MM.1S (cell line): ENCODE measurements at regions not wholly inside any gene's neighbourhood (a gene's known extent, or its start where the extent isn't known, plus 50 kb on each side); places are given as distances from the start of the nearest gene placed in this dataset.

Experiments
- DNase-seq: peaks from one replicate; pipeline ENCODE4 v3.0.0-alpha.2; 2015
- H2AFZ ChIP-seq: fragments of 300-600 bp; sonication (generic); 2 replicates; pipeline ENCODE4 v1.6.0; 2016; ENCODE audit warnings: antibody characterized with exemption, low read length
- H3F3A ChIP-seq: fragments of 300-600 bp; sonication (generic); 2 replicates; pipeline ENCODE4 v1.6.1; 2016; ENCODE audit warnings: mild to moderate bottlenecking, antibody characterized with exemption, low read length, moderate library complexity, mixed read lengths; ENCODE audit not compliant: insufficient read depth
- H3K27ac ChIP-seq: fragments of 300-600 bp; sonication (generic); 2 replicates; pipeline ENCODE4 v1.5.1; 2016; ENCODE audit warnings: mild to moderate bottlenecking, low read length
- H3K27me3 ChIP-seq: fragments of 300-600 bp; sonication (generic); replicated peaks from 2 replicates; pipeline ENCODE4 v1.6.0; 2016; ENCODE audit warnings: low read length; ENCODE audit not compliant: insufficient read depth
- H3K36me3 ChIP-seq: fragments of 300-600 bp; sonication (generic); replicated peaks from 2 replicates; pipeline ENCODE4 v1.6.1; 2016; ENCODE audit warnings: mild to moderate bottlenecking, low read length, mixed read lengths; ENCODE audit not compliant: insufficient read depth
- H3K4me1 ChIP-seq: fragments of 300-600 bp; sonication (generic); 2 replicates; pipeline ENCODE4 v1.6.1; 2016; ENCODE audit warnings: low read length, mixed read lengths
- H3K4me2 ChIP-seq: fragments of 300-600 bp; sonication (generic); 2 replicates; pipeline ENCODE4 v1.6.0; 2016; ENCODE audit warnings: low read depth, low read length
- H3K4me3 ChIP-seq: fragments of 300-600 bp; sonication (generic); 2 replicates; pipeline ENCODE4 v1.5.1; 2016; ENCODE audit warnings: low read length, mixed read lengths
- H3K79me2 ChIP-seq: fragments of 300-600 bp; sonication (generic); 2 replicates; pipeline ENCODE4 v1.6.1; 2016; ENCODE audit warnings: mixed run types, low read length, mixed read lengths
- H3K9ac ChIP-seq: fragments of 300-600 bp; sonication (generic); 2 replicates; pipeline ENCODE4 v1.6.1; 2016; ENCODE audit warnings: low read length, mixed read lengths
- H3K9me2 ChIP-seq: fragments of 300-600 bp; sonication (generic); replicated peaks from 2 replicates; pipeline ENCODE4 v1.6.1; 2016; ENCODE audit warnings: mild to moderate bottlenecking, low read length, mixed read lengths; ENCODE audit not compliant: insufficient read depth
- H3K9me3 ChIP-seq: fragments of 300-600 bp; sonication (generic); replicated peaks from 2 replicates; pipeline ENCODE4 v1.6.1; 2016; ENCODE audit warnings: mild to moderate bottlenecking, low read length, mixed read lengths; ENCODE audit not compliant: insufficient read depth
- H4K20me1 ChIP-seq: fragments of 300-600 bp; sonication (generic); 2 replicates; pipeline ENCODE4 v1.6.1; 2016; ENCODE audit warnings: mild to moderate bottlenecking, low read length, moderate library complexity, mixed read lengths; ENCODE audit not compliant: insufficient read depth
- EZH2 ChIP-seq: fragments of 300-600 bp; sonication (generic); optimal IDR thresholded peaks from 2 replicates; pipeline ENCODE3; 2017; ENCODE audit warnings: low read depth, mild to moderate bottlenecking, antibody characterized with exemption, low read length, mixed read lengths
- EZH2phosphoT487 ChIP-seq: fragments of 300-600 bp; sonication (generic); IDR thresholded peaks from 2 replicates; pipeline ENCODE4 v1.6.1; 2018; ENCODE audit warnings: antibody characterized with exemption, low read length
- TF ChIP-seq, protein P1 (sequence below): fragments of 300-600 bp; sonication (generic); IDR thresholded peaks from 2 replicates; pipeline ENCODE4 v1.5.1; 2016; ENCODE audit warnings: antibody characterized with exemption, low read length, mixed read lengths

DNA sequence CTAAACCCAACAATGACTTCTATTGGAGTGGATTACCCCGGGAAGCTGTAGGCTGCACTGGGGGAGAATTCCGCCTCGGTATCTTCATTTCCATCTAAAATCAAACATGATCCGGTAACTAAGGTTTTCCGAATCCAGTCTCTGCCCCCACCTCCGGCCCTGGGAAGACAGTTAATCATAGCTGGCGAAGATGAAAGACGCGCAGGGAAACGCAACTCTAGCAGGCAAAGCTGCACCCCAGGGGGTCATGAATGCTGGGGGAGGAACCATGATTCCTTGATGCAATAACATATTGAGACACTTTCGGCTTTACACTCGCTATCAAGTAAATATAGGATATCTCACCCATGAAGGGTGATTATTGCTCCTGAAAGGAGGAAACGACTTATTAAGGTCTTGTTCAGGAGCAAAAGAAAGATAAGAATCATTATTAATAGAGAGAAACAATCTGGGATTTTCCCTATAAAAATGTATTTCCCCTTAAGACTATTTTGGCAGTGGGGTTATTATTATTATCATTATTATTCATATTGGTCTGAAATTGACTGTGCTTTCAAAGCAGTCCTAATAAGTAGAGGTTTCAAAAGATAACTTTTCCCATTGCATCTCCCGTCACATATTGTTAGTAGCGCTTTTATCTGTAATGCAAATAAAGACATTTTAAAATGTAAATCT is 614.9 kb downstream of the VRK1 start:
- Histone ChIP-seq H4K20me1 (no peaks in the 10 kb centered on the region), H3K27me3 (no peaks in the 10 kb centered on the region), H3K36me3 (no peaks in the 10 kb centered on the region), H3K79me2 (no peaks in the 10 kb centered on the region), H3K9me3 (no peaks in the 10 kb centered on the region), H3K4me3 (no peak overlapping the region), H3K27ac (no peak overlapping the region), H2AFZ (no peak overlapping the region), H3F3A (no peaks in the 10 kb centered on the region), H3K9me2 (no peaks in the 10 kb centered on the region), H3K9ac (no peak overlapping the region), H3K4me1 (no peaks in the 10 kb centered on the region), H3K4me2 (no peak overlapping the region)
- no peak for DNase-seq
- TF ChIP-seq EZH2 = no peak
- no peak for TF ChIP-seq EZH2phosphoT487
- TF ChIP-seq, protein P1, sequence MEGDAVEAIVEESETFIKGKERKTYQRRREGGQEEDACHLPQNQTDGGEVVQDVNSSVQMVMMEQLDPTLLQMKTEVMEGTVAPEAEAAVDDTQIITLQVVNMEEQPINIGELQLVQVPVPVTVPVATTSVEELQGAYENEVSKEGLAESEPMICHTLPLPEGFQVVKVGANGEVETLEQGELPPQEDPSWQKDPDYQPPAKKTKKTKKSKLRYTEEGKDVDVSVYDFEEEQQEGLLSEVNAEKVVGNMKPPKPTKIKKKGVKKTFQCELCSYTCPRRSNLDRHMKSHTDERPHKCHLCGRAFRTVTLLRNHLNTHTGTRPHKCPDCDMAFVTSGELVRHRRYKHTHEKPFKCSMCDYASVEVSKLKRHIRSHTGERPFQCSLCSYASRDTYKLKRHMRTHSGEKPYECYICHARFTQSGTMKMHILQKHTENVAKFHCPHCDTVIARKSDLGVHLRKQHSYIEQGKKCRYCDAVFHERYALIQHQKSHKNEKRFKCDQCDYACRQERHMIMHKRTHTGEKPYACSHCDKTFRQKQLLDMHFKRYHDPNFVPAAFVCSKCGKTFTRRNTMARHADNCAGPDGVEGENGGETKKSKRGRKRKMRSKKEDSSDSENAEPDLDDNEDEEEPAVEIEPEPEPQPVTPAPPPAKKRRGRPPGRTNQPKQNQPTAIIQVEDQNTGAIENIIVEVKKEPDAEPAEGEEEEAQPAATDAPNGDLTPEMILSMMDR = no peak

DNA sequence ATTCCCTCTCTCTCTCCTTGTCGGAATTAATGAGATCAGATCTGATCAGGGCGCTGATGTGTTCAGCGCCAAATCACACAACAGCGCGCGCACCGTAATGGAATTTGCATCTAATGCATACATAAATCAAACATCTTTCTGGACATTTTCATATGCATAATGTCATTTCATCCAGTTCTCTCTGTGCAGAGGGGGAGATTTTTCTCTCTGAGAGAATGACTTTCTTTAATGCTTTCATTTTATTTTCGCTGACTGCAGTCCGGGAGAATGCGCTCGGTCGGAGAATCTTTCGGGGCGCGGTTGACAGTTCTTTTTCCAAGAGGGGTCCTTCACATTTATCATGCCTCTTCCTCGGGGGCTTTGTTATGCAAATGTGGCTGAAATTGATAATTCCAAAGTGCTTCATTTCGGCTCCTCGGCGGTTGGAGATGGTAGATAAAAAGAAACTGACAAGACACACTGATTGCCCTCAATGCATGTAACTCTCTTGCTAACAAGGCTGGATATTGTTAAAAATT is 615.9 kb downstream of the VRK1 start:
- Histone ChIP-seq H3K4me1 (no peaks in the 10 kb centered on the region), H3F3A (no peaks in the 10 kb centered on the region), H3K36me3 (no peaks in the 10 kb centered on the region), H3K4me2 (no peak overlapping the region), H3K27ac (no peak overlapping the region), H3K79me2 (no peaks in the 10 kb centered on the region), H3K4me3 (no peak overlapping the region), H4K20me1 (no peaks in the 10 kb centered on the region), H3K9ac (no peak overlapping the region), H3K27me3 (no peaks in the 10 kb centered on the region), H2AFZ (no peak overlapping the region), H3K9me3 (no peaks in the 10 kb centered on the region), H3K9me2 (no peaks in the 10 kb centered on the region)
- TF ChIP-seq, protein P1 = no peak
- TF ChIP-seq EZH2phosphoT487 = no peak
- TF ChIP-seq EZH2 = no peak
- no peak for DNase-seq

DNA sequence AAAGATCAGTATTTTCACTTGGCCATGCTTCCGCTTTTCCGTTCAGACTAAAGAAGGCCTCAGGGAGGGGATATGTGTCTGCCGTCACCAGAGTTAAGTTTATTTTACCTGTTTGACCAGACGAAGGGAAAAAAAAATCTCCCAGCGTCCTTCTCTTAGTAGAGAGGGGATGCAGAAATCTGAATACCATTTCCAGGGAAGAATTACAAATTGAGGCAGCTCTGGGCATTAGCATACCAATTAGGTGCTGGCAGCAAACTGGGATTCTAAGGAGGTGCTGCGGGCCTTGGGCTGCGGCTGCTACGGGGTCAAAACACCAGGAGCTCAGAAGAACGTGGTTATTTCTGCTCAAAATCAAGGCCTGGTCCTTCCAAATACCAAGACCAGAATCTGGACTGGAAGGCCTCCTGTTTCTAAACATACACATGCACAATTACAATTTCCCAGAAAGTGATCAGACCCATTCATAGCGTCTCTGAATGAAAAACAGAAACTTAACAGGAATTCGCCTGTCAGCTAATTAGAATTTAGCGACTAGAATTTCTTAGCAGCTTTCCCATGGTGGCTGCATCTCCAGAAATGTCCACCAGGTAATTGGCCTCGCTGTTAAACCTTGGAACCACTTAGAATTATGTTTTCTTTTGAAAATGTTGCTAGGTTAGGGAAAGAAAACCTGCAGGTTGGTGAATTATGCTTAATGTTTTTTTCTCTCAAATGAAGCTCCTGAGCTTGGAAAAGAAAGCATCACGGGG is 617.0 kb downstream of the VRK1 start:
- no peaks in the 10 kb centered on the region for H3K79me2 ChIP-seq
- no peaks in the 10 kb centered on the region for H4K20me1 ChIP-seq
- H3K9me2 ChIP-seq = no peaks in the 10 kb centered on the region
- no peak overlapping the region for H3K4me3 ChIP-seq
- no peaks in the 10 kb centered on the region for H3K27me3 ChIP-seq
- H3K36me3 ChIP-seq = no peaks in the 10 kb centered on the region
- no peak overlapping the region for H3K27ac ChIP-seq
- H3F3A ChIP-seq = no peaks in the 10 kb centered on the region
- TF ChIP-seq, protein P1 = no peak
- TF ChIP-seq EZH2phosphoT487 = no peak
- H3K9ac ChIP-seq = no peak overlapping the region
- H3K4me2 ChIP-seq = no peak overlapping the region
- no peaks in the 10 kb centered on the region for H3K9me3 ChIP-seq
- H3K4me1 ChIP-seq = no peaks in the 10 kb centered on the region
- no peak overlapping the region for H2AFZ ChIP-seq
- DNase-seq = no peak
